ENCODE measurements at regions not wholly inside any gene's neighbourhood (a gene's known extent, or its start where the extent isn't known, plus 50 kb on each side); places are given as distances from the start of the nearest gene placed in this dataset.
"Not testable (repeated sequence)": the region's sequence is repeated elsewhere in the genome, so short reads cannot be mapped to it uniquely, and the experiment has no call there.

- Histone ChIP-seq H3K9me3 (ENCODE audit: control insufficient read depth, low read length) (no peaks in the 10 kb centered on the region), H3K4me3 (ENCODE audit: low read length) (no peak overlapping the region), H3K9ac (ENCODE audit: extremely low read depth, low read length, poor library complexity, severe bottlenecking) (no peak overlapping the region), H3K27me3 (ENCODE audit: control insufficient read depth, insufficient read depth, low read length, poor library complexity, severe bottlenecking) (no peaks in the 10 kb centered on the region), H3K27ac (ENCODE audit: low read depth, low read length) (no peak overlapping the region), H3K4me1 (ENCODE audit: control insufficient read depth, insufficient read depth, low read length) (no peaks in the 10 kb centered on the region), H3K36me3 (ENCODE audit: control insufficient read depth, insufficient read depth, low read length) (no peaks in the 10 kb centered on the region)
- Mint-ChIP-seq H3K36me3 (ENCODE audit: low read depth) (no peaks in the 10 kb centered on the region), H3K4me3 (no peak overlapping the region), H3K4me1 (no peaks in the 10 kb centered on the region), H3K27ac (no peak overlapping the region), H3K27me3 (ENCODE audit: insufficient read depth) (no peaks in the 10 kb centered on the region), H3K9me3 (peaks cover 5% of the 10 kb centered on the region)
- DNase-seq = no peak
- 100% methylated on average over 2 of the region's 2 CpGs; no CpG with 5 or more reads in 1 of the 2 experiments for WGBS, 2 experiments (ENCODE audit: insufficient coverage in 1 of 2, insufficient read length in 1 of 2)
- TF ChIP-seq, protein P1, sequence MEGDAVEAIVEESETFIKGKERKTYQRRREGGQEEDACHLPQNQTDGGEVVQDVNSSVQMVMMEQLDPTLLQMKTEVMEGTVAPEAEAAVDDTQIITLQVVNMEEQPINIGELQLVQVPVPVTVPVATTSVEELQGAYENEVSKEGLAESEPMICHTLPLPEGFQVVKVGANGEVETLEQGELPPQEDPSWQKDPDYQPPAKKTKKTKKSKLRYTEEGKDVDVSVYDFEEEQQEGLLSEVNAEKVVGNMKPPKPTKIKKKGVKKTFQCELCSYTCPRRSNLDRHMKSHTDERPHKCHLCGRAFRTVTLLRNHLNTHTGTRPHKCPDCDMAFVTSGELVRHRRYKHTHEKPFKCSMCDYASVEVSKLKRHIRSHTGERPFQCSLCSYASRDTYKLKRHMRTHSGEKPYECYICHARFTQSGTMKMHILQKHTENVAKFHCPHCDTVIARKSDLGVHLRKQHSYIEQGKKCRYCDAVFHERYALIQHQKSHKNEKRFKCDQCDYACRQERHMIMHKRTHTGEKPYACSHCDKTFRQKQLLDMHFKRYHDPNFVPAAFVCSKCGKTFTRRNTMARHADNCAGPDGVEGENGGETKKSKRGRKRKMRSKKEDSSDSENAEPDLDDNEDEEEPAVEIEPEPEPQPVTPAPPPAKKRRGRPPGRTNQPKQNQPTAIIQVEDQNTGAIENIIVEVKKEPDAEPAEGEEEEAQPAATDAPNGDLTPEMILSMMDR (conservative IDR thresholded peaks at IDR 0.05) = no peak
These were observed 157.9 kb downstream of the MEX3B start for GRCh38 chr15:81887912-81888311.

DNA sequence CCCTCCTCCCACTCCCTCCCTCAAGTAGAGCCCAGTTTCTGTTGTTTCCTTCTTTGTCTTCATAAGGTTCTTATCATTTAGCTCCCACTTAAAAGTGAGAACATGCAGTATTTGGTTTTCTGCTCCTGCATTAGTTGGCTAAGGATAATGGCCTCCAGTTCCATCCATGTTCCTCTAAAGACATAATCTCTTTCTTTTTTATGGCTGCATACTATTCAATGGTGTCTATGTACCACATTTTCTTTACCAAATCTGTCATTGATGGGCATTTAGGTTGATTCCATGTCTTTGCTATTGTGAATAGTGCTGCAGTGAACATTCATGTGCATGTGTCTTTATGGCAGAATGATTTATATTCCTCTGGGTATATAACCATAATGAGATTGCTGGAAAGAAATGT is 158.6 kb downstream of the MEX3B start:
- H3K27me3 ChIP-seq (ENCODE audit: control insufficient read depth, insufficient read depth, low read length, poor library complexity, severe bottlenecking); H3K27ac Mint-ChIP-seq; H3K9me3 Mint-ChIP-seq; H3K36me3 ChIP-seq (ENCODE audit: control insufficient read depth, insufficient read depth, low read length); H3K4me1 ChIP-seq (ENCODE audit: control insufficient read depth, insufficient read depth, low read length); H3K36me3 Mint-ChIP-seq (ENCODE audit: low read depth); H3K27me3 Mint-ChIP-seq (ENCODE audit: insufficient read depth); H3K9me3 ChIP-seq (ENCODE audit: control insufficient read depth, low read length); H3K4me1 Mint-ChIP-seq; DNase-seq; H3K4me3 Mint-ChIP-seq; H3K27ac ChIP-seq (ENCODE audit: low read depth, low read length); H3K9ac ChIP-seq (ENCODE audit: extremely low read depth, low read length, poor library complexity, severe bottlenecking); H3K4me3 ChIP-seq (ENCODE audit: low read length): not testable (repeated sequence)

DNA sequence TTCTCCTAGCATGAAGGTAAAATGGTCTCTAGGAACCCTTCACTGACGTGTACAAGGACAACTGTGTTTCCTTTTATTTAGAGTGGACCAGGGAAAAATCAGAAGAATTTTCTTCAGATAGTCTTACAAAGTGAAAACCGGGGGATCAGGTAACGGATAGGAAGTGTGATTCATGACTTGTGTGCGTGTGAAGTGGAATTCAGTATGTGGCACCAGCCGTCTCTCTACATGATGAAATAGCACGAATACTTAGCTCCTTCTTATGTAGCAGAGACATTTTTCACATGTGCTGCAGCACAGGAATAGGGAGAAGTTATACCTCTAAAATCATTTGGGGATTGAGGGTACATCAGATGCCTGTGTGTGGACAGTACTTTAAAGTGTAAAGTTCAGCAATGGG is 159.2 kb downstream of the MEX3B start:
- Histone ChIP-seq H3K27ac (ENCODE audit: low read depth, low read length) (no peak overlapping the region), H3K27me3 (ENCODE audit: control insufficient read depth, insufficient read depth, low read length, poor library complexity, severe bottlenecking) (no peaks in the 10 kb centered on the region), H3K4me3 (ENCODE audit: low read length) (no peak overlapping the region), H3K36me3 (ENCODE audit: control insufficient read depth, insufficient read depth, low read length) (no peaks in the 10 kb centered on the region), H3K9ac (ENCODE audit: extremely low read depth, low read length, poor library complexity, severe bottlenecking) (no peak overlapping the region), H3K9me3 (ENCODE audit: control insufficient read depth, low read length) (no peaks in the 10 kb centered on the region), H3K4me1 (ENCODE audit: control insufficient read depth, insufficient read depth, low read length) (no peaks in the 10 kb centered on the region)
- TF ChIP-seq, protein P1 (conservative IDR thresholded peaks at IDR 0.05) = no peak
- H3K4me1 Mint-ChIP-seq = no peaks in the 10 kb centered on the region
- no peak for DNase-seq
- H3K27me3 Mint-ChIP-seq (ENCODE audit: insufficient read depth) = no peaks in the 10 kb centered on the region
- H3K27ac Mint-ChIP-seq = no peak overlapping the region
- WGBS, 2 experiments (ENCODE audit: insufficient coverage in 1 of 2, insufficient read length in 1 of 2) = 92 to 93% methylated on average over 6 of the region's 6 CpGs
- peaks cover 5% of the 10 kb centered on the region for H3K9me3 Mint-ChIP-seq
- H3K36me3 Mint-ChIP-seq (ENCODE audit: low read depth) = no peaks in the 10 kb centered on the region
- H3K4me3 Mint-ChIP-seq = no peak overlapping the region

GRCh38 chr15:81886080-81886479 is 159.7 kb downstream of the MEX3B start:
- Histone ChIP-seq H3K9ac (ENCODE audit: extremely low read depth, low read length, poor library complexity, severe bottlenecking) (no peak overlapping the region), H3K27ac (ENCODE audit: low read depth, low read length) (no peak overlapping the region), H3K36me3 (ENCODE audit: control insufficient read depth, insufficient read depth, low read length) (no peaks in the 10 kb centered on the region), H3K27me3 (ENCODE audit: control insufficient read depth, insufficient read depth, low read length, poor library complexity, severe bottlenecking) (no peaks in the 10 kb centered on the region), H3K4me3 (ENCODE audit: low read length) (no peak overlapping the region), H3K9me3 (ENCODE audit: control insufficient read depth, low read length) (no peaks in the 10 kb centered on the region), H3K4me1 (ENCODE audit: control insufficient read depth, insufficient read depth, low read length) (no peaks in the 10 kb centered on the region)
- TF ChIP-seq, protein P1 (conservative IDR thresholded peaks at IDR 0.05) = no peak
- DNase-seq = no peak
- H3K4me1 Mint-ChIP-seq = no peaks in the 10 kb centered on the region
- no peak overlapping the region for H3K4me3 Mint-ChIP-seq
- WGBS, 2 experiments (ENCODE audit: insufficient coverage in 1 of 2, insufficient read length in 1 of 2) = 90 to 100% methylated on average over 2 of the region's 2 CpGs
- no peaks in the 10 kb centered on the region for H3K27me3 Mint-ChIP-seq (ENCODE audit: insufficient read depth)
- no peak overlapping the region for H3K27ac Mint-ChIP-seq
- no peaks in the 10 kb centered on the region for H3K36me3 Mint-ChIP-seq (ENCODE audit: low read depth)
- peaks cover 5% of the 10 kb centered on the region for H3K9me3 Mint-ChIP-seq

Measured in endodermal cell (in vitro differentiated cells).